Adrenal gland (tissue), 5 donors: ENCODE measurements at regions not wholly inside any gene's neighbourhood (a gene's known extent, or its start where the extent isn't known, plus 50 kb on each side); places are given as distances from the start of the nearest gene placed in this dataset.

ENCODE experiments used
- CTCF ChIP-seq, 6 experiments: fragments of 450-650 bp in 4 of 6; fragments of 200-600 bp in 2 of 6; sonication (generic) in 1 of 6; IDR thresholded peaks; 1 replicate in 5 of 6; 2 replicates in 1 of 6; pipeline versions ENCODE4 v1.5.1 to v1.8.0; 2016 to 2021; ENCODE audit warnings: antibody characterized with exemption in 6 of 6, mild to moderate bottlenecking in 2 of 6, moderate library complexity in 1 of 6
- POLR2A ChIP-seq, 2 donors: fragments of 450-650 bp; IDR thresholded peaks; one replicate each; pipeline ENCODE4 v1.6.1; 2017; ENCODE audit warnings: antibody characterized with exemption in 2 of 2, mild to moderate bottlenecking in 2 of 2, moderate library complexity in 1 of 2
- donor health status: DM: no; HTN: no; CAD: no.

- TF ChIP-seq CTCF (IDR thresholded peaks at IDR 0.05) (no peak), POLR2A (IDR thresholded peaks at IDR 0.05) (no peak)
These were observed 264.8 kb upstream of the RPL38 start for GRCh38 chr17:73938706-73939105.
